SK-N-SH treated with all-trans-retinoic acid at 6 μM for 48 hours (cell line): ENCODE measurements at regions not wholly inside any gene's neighbourhood (a gene's known extent, or its start where the extent isn't known, plus 50 kb on each side); places are given as distances from the start of the nearest gene placed in this dataset.

Source experiments
- ATAC-seq: fragments of 200-7000 bp; cut with Tn5 transposase; 3 replicates; pipeline ENCODE4 v1.9.1; 2020; ENCODE audit warnings: mild to moderate bottlenecking, moderate library complexity
- ARNTL ChIP-seq: fragments of 450-650 bp; formaldehyde crosslinking; IDR thresholded peaks from 2 replicates; pipeline ENCODE4 v1.5.0; 2020; ENCODE audit warnings: low read depth, mild to moderate bottlenecking, moderate library complexity, borderline replicate concordance
- BACH2 ChIP-seq: fragments of 250-450 bp; sonication (Bioruptor Pico); IDR thresholded peaks from 2 replicates; pipeline ENCODE4 v1.9.0; 2021; ENCODE audit warnings: mild to moderate bottlenecking, borderline replicate concordance
- CREB5 ChIP-seq: fragments of 250-450 bp; sonication (Bioruptor Pico); IDR thresholded peaks from 2 replicates; pipeline ENCODE4 v1.5.1; 2020; ENCODE audit warnings: low read depth, mild to moderate bottlenecking, moderate library complexity
- CSDC2 ChIP-seq: fragments of 250-450 bp; sonication (Bioruptor Pico); IDR thresholded peaks from 2 replicates; pipeline ENCODE4 v1.5.0; 2020; ENCODE audit warnings: mild to moderate bottlenecking, moderate library complexity
- ESRRG ChIP-seq: fragments of 250-450 bp; sonication (Bioruptor Pico); IDR thresholded peaks from 2 replicates; pipeline ENCODE4 v1.6.1; 2021; ENCODE audit warnings: mild to moderate bottlenecking
- ISL1 ChIP-seq: fragments of 250-450 bp; sonication (Bioruptor Pico); IDR thresholded peaks from 2 replicates; pipeline ENCODE4 v2.1.2; 2022; ENCODE audit warnings: mild to moderate bottlenecking, moderate library complexity
- PATZ1 ChIP-seq: fragments of 250-450 bp; sonication (Bioruptor Pico); IDR thresholded peaks from 2 replicates; pipeline ENCODE4 v1.8.0; 2020; ENCODE audit warnings: mild to moderate bottlenecking, moderate library complexity, borderline replicate concordance
- TCF4 ChIP-seq: fragments of 250-450 bp; sonication (Bioruptor Pico); IDR thresholded peaks from 2 replicates; pipeline ENCODE4 v1.8.0; 2021; ENCODE audit warnings: mild to moderate bottlenecking, moderate library complexity, borderline replicate concordance
- ZFP30 ChIP-seq: fragments of 450-650 bp; formaldehyde crosslinking; IDR thresholded peaks from 2 replicates; pipeline ENCODE4 v1.5.0; 2022; ENCODE audit warnings: mild to moderate bottlenecking, moderate library complexity
- ZNF8 ChIP-seq: fragments of 450-650 bp; formaldehyde crosslinking; IDR thresholded peaks from 2 replicates; pipeline ENCODE4 v1.5.0; 2020; ENCODE audit warnings: mild to moderate bottlenecking, moderate library complexity
- TF ChIP-seq, protein P1 (sequence below): fragments of 250-450 bp; sonication (Bioruptor Pico); IDR thresholded peaks from 2 replicates; pipeline ENCODE4 v1.5.0; 2020; ENCODE audit warnings: mild to moderate bottlenecking, moderate library complexity
- TF ChIP-seq, protein P2 (sequence below): fragments of 250-450 bp; sonication (Bioruptor Pico); IDR thresholded peaks from 2 replicates; pipeline ENCODE4 v1.8.0; 2021; ENCODE audit warnings: low read depth, mild to moderate bottlenecking, moderate library complexity, borderline replicate concordance
- TF ChIP-seq, protein P3 (sequence below): fragments of 250-450 bp; sonication (Bioruptor Pico); IDR thresholded peaks from 2 replicates; pipeline ENCODE4 v1.5.1; 2021; ENCODE audit warnings: mild to moderate bottlenecking, moderate library complexity

GRCh38 chr6:15841937-15842726 lies 179.3 kb upstream of the DTNBP1 start (continued):
- TF ChIP-seq, protein P1, sequence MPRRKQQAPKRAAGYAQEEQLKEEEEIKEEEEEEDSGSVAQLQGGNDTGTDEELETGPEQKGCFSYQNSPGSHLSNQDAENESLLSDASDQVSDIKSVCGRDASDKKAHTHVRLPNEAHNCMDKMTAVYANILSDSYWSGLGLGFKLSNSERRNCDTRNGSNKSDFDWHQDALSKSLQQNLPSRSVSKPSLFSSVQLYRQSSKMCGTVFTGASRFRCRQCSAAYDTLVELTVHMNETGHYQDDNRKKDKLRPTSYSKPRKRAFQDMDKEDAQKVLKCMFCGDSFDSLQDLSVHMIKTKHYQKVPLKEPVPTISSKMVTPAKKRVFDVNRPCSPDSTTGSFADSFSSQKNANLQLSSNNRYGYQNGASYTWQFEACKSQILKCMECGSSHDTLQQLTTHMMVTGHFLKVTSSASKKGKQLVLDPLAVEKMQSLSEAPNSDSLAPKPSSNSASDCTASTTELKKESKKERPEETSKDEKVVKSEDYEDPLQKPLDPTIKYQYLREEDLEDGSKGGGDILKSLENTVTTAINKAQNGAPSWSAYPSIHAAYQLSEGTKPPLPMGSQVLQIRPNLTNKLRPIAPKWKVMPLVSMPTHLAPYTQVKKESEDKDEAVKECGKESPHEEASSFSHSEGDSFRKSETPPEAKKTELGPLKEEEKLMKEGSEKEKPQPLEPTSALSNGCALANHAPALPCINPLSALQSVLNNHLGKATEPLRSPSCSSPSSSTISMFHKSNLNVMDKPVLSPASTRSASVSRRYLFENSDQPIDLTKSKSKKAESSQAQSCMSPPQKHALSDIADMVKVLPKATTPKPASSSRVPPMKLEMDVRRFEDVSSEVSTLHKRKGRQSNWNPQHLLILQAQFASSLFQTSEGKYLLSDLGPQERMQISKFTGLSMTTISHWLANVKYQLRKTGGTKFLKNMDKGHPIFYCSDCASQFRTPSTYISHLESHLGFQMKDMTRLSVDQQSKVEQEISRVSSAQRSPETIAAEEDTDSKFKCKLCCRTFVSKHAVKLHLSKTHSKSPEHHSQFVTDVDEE (CRISPR knock-in tag) = no peak
- TF ChIP-seq, protein P2, sequence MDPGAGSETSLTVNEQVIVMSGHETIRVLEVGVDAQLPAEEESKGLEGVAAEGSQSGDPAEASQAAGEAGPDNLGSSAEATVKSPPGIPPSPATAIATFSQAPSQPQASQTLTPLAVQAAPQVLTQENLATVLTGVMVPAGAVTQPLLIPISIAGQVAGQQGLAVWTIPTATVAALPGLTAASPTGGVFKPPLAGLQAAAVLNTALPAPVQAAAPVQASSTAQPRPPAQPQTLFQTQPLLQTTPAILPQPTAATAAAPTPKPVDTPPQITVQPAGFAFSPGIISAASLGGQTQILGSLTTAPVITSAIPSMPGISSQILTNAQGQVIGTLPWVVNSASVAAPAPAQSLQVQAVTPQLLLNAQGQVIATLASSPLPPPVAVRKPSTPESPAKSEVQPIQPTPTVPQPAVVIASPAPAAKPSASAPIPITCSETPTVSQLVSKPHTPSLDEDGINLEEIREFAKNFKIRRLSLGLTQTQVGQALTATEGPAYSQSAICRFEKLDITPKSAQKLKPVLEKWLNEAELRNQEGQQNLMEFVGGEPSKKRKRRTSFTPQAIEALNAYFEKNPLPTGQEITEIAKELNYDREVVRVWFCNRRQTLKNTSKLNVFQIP (CRISPR knock-in tag) = no peak
- TF ChIP-seq PATZ1 (CRISPR knock-in tag) = no peak

- no peak for ATAC-seq
- TF ChIP-seq ESRRG (no peak), ZNF8 (CRISPR knock-in tag) (no peak), CREB5 (CRISPR knock-in tag) (no peak), ISL1 (CRISPR knock-in tag) (no peak), CSDC2 (CRISPR knock-in tag) (no peak), BACH2 (CRISPR knock-in tag) (no peak), PATZ1 (CRISPR knock-in tag) (no peak), ZFP30 (CRISPR knock-in tag) (no peak), ARNTL (CRISPR knock-in tag) (no peak), TCF4 (CRISPR knock-in tag) (no peak)
- TF ChIP-seq, protein P3, sequence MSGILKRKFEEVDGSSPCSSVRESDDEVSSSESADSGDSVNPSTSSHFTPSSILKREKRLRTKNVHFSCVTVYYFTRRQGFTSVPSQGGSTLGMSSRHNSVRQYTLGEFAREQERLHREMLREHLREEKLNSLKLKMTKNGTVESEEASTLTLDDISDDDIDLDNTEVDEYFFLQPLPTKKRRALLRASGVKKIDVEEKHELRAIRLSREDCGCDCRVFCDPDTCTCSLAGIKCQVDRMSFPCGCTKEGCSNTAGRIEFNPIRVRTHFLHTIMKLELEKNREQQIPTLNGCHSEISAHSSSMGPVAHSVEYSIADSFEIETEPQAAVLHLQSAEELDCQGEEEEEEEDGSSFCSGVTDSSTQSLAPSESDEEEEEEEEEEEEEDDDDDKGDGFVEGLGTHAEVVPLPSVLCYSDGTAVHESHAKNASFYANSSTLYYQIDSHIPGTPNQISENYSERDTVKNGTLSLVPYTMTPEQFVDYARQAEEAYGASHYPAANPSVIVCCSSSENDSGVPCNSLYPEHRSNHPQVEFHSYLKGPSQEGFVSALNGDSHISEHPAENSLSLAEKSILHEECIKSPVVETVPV = no peak
- TF ChIP-seq, protein P2 (CRISPR knock-in tag) = no peak
- TF ChIP-seq, protein P1 (CRISPR knock-in tag) = no peak
Measured at GRCh38 chr6:15839969-15840541, 177.2 kb upstream of the DTNBP1 start.
